SKM-1 treated with dmso at 0.1 percent for 144 hours (cell line): ENCODE measurements at regions not wholly inside any gene's neighbourhood (a gene's known extent, or its start where the extent isn't known, plus 50 kb on each side); places are given as distances from the start of the nearest gene placed in this dataset.
"Not testable (repeated sequence)": the region's sequence is repeated elsewhere in the genome, so short reads cannot be mapped to it uniquely, and the experiment has no call there.

Source experiments
- DNase-seq: peaks from one replicate; lab custom pipeline; 2025; ENCODE audit not compliant: unreplicated experiment; lab: John Stamatoyannopoulos, UW

- DNase-seq, result no peak
These were observed 54.1 kb upstream of the SHLD1 start for GRCh38 chr20:5696011-5696559.

DNA sequence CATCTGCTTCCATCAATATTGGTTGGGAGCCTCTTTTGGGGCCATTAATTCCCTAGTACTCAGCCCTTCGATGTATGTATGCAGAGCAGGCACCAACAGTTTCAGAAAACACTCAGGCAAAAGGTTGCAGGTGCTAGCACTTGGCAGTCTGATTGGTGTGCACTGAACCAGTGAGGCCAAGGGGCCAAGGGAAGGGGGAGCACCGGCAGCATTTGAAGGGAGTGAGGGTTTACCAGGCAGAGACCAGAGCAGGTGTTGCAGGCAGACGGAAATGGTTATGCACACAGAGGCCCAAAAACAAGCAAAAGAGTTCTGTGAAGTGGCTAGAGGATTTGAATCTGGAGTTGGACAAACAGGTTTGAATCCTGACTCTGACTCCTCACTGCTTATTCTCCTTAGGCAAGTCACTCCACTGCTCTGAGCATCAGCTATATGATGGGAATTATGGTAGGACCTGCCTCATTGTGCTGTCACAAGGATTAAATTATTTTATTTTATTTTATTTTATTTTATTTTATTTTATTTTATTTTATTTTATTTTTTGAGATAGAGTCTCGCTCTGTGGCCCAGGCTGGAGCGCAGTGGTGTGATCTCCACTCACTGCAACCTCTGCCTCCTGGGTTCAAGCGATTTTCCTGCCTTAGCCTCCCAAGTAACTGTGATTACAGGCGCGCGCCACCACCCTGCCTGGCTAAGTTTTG, 58.1 kb upstream of the SHLD1 start:
- DNase-seq, result no peak

DNA sequence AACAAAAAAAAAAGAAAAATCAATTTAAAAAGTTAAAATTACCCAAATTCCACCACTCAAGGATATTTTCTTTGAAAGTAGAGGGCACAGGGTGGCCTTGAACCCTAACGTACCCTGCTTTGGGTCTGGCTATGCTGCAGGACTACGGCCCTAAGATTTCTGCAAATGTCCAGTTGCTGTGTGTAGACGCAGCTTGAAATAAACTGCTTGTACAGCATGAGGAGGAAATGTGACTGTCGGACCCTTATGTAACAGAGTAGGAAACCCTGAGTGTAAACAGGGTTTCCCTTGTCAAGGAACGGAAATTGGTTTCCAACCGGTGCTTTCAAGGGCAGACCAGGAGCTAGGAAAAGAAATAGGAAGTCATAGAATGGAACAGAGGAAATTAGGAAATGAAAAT, 60.7 kb upstream of the SHLD1 start:
- DNase-seq, result no peak

DNA sequence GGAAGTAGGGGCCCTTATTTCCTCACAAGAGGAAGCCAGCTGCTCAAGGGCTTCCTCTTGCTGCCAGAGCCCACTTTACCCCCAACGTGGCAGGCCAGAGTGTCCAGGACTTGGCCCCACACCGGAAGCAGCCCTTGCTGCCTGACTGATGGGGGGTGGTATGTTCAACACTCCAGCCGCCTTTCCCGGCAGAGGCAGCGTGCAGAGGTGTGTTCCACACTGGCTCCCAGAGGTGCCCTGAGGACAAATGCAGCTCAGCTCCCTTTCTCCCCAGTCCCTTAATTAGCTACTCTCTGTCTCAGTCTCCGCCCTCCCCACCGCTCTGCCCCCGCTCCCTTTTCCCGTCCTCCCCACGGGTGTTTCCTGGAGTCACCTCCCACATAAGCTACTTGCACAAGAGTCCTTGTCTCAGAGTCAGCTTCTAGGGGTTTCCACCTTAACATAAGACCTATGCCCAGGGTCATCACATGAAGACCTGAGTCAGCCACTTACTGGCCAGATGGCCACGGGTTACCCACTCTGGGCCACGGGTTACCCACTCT, 61.7 kb upstream of the SHLD1 start:
- DNase-seq, result no peak

- no peak for DNase-seq
These were observed 62.3 kb upstream of the SHLD1 start for GRCh38 chr20:5687884-5688283.

DNA sequence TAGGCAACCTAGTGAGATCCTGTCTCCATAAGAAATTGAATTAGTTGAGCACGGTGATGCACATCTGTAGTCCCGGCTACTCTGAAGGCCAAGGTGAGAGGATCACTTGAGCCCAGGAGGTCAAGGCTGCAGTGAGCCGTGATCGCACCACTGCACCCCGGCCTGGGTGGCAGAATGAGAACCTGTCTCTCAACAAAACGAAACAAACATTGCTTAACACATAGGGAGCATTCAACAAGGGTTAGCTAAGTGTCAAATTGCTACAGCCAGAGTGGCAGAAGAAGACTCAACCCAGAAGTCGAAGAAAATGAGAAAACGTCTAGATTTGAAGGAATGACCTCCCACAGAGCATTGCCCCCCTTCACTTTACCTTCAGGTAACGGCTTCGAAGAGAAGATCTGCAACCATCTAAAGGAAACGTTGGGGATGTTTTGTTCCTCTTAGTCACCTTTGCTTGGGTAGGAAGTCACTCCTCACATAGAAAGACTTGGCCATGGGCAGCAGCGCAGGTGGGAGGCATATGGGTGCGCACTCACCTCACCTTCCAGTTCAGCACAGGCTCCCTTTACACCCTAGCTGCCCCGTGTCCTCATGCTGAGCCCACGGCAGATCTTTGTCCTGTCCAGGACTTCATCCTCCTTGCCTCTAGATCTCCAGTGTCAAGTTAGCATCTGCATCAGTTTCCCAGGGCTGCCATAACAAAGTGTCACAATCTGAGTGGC, 63.7 kb upstream of the SHLD1 start:
- DNase-seq, result no peak

GRCh38 chr20:5682556-5682955, 67.6 kb upstream of the SHLD1 start:
- not testable (repeated sequence) for DNase-seq

DNA sequence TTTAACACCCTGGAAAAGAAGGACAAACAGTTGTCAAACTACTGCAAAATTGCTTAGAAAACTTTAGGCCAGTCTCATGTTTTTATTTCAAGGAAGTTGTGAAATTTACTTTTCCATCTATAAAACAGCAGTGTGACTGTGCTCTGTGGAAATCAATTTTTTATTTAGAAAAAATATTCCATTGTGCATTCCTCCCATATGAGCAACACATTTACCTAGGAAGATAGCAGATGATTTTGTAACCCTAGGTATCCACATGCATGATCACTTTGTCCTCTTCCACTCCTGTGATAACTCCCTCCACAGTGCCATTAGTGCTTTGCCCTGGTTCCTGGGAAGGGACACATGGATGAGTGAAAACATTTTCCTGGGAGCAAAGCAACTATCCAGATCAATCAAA, 69.4 kb upstream of the GPCPD1 start:
- no peak for DNase-seq

DNA sequence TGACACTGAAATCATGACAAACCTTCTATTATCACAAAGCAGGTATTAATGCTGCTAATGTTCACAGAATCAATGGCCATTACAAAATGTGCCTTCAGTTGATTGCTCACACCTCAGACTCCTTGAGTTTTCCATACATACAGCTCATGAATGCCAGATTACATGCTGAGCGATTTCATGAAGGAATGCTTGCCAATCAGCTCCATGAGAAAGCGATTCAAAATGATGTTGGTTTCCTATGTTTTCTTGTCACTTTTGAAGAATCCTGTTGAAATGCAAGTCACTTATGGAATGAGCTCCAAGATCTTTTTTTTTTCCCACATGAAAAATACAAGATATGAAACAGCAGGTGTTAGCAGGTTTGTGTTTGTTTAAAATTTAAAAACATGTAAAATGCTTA, 68.0 kb upstream of the GPCPD1 start:
- no peak for DNase-seq

DNA sequence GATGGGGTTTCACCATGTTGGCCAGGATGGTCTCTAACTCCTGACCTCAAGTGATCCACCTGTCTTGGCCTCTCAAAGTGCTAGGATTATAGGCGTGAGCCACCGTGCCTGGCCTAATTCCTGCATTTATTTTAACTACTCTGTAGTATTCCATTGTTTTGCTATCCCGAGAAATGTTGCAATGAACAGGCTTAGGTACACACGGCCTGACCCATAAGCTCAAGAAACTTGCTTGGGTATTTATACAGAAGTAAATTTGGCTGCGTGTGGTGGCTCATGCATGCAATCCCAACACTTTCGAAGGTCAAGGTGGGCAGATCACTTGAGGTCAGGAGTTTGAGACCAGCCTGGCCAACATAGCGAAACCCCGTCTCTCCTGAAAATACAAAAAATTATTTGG, 67.1 kb upstream of the GPCPD1 start:
- DNase-seq, result not testable (repeated sequence)

DNA sequence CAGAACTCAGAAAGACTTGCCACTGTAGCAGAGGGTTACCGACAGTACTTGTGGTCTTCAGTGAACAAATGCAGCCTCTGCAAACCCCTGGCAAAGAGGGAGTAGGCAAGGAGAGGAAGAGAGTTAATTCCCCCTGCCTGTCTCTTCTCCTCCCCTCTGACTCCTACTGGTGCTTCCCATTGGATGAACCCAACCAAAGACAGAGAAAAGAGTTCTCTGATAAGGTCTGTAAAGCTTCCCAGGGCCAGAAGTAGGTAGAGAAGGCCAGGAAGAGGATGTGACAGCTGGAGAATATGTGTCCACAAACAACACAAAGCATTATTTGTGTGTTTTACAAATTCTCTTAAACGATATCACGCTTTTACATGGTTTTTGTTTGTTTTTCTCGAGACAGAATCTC, 66.6 kb upstream of the GPCPD1 start:
- DNase-seq, result no peak

- DNase-seq, result peak; percentile 63
These were observed 64.6 kb upstream of the GPCPD1 start for GRCh38 chr20:5675103-5676091.

DNA sequence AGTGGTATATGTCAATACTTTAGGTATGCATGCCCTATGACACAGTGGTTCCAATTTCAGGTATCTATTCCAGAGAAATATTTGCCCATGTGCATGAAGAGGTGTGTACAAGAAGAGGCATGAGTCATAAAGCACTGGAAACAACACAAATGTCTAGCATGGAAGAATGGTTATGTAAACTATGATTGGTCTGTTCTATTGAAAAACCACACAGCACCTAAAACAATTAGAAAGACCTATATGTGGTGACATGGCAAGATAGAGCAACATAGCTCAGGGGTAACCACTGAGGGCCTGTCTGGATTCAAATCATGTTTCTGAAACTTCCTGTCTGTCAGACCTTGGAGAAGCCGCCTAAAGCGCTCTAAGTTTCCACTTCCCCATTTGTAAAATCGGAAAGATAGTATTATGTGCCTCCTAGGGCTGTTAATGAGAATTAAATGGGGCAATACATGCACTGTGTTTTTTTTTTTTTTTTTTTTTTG, 63.4 kb upstream of the GPCPD1 start:
- DNase-seq, result peak; percentile 86

- DNase-seq, result no peak
These were observed 60.1 kb upstream of the GPCPD1 start for GRCh38 chr20:5670874-5671273.

DNA sequence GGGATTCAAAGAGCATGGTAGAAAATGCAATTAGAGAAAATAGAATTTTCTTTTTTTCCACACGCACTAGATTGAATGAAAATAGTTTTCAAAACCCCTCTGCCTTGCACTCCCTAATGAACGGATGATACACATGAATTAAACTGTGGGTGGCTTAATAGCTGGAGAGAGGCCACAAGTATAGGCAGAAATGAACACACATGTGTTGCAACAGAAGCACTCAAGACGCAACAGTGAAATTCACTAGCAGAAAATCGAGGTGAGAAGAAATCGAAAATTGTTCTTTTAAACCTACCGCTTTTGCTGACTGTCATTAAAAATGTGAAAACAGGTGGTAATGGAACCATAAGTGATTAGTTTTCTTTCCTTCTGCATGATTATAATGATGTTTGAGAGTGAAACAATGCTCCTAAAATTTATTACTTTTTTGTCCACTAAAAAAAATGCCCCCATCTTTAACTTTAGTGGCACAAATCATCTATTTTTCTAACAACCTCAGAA, 59.3 kb upstream of the GPCPD1 start:
- DNase-seq, result no peak

DNA sequence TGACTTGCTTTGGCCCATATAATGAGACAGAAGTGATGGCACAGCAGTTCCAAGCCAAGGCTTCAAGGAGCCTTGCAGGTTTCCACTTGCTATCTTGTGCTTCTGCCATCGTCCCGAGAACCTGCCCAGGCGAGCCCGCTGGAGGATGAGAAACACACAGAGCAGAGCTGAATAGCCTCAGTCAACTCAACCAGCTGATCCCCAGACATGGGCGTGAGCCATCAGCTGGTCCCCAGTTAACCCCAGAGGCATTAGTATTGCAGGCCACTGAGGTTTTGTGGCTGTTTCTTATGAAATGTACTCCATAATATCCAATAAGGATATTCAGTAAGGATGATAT, 57.7 kb upstream of the GPCPD1 start:
- DNase-seq, result no peak

GRCh38 chr20:5667705-5668528, 57.1 kb upstream of the GPCPD1 start:
- DNase-seq, result no peak

- no peak for DNase-seq
These were observed 54.6 kb upstream of the GPCPD1 start for GRCh38 chr20:5665417-5665816.

DNA sequence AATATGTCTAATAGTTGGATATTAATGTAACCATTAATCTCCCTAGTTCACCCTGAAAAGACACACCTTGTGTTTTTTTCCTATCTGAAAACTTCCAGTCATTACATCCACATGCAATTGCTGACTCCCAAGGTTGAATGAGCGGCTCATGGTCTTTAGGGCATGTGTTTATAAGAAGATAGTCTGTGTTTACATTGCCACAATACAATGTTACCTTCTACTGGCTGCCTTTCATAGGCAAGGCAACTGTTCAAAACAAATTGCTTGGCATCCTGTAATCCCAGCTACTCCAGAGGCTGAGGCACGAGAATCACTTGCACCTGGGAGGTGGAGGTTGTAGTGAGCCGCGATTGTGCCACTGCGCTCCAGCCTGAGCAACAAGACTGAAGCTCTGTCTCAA, 52.6 kb upstream of the GPCPD1 start:
- no peak for DNase-seq

DNA sequence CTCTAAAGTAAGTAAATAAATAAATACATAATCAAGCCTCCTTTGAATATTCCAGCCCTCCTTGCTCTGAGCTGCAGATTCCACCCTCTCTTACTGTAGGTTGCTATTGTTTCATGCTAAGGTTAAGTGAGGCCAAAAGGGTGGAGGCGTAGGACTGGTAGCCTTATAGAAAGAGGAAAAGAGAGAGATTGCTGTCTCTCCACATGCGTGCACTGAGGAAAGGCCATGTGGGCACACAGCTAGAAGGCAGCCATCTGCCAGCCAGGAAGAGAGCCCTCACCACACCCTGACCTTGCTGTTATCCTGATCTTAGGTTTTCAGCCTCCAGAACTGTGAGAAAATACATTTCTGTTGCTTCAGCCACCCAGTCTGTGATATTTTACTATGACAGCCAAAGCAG, 52.0 kb upstream of the GPCPD1 start:
- no peak for DNase-seq
